Nephron (organoid): ENCODE measurements at regions not wholly inside any gene's neighbourhood (a gene's known extent, or its start where the extent isn't known, plus 50 kb on each side); places are given as distances from the start of the nearest gene placed in this dataset.
A peak's percentile ranks its signal among the peaks of the same experiment; 100 is the strongest.

Experiments used
- H3K27ac Mint-ChIP-seq, 3 experiments: 2 replicates each; pipeline ENCODE4 v1.8.0; 2020; ENCODE audit warnings: mixed read lengths in 3 of 3, mild to moderate bottlenecking in 2 of 3, moderate library complexity in 1 of 3
- H3K27me3 Mint-ChIP-seq: 2 replicates; pipeline ENCODE4 v1.8.0; 2021; ENCODE audit warnings: low read depth, mild to moderate bottlenecking, moderate library complexity, mixed read lengths
- H3K36me3 Mint-ChIP-seq: 2 replicates; pipeline ENCODE4 v1.8.0; 2020; ENCODE audit warnings: low read depth, mixed read lengths
- H3K4me1 Mint-ChIP-seq: 2 replicates; pipeline ENCODE4 v1.8.0; 2020; ENCODE audit warnings: mixed read lengths
- H3K4me3 Mint-ChIP-seq, 3 experiments: 2 replicates each; pipeline ENCODE4 v1.8.0; 2020; ENCODE audit warnings: mild to moderate bottlenecking in 3 of 3, mixed read lengths in 3 of 3, moderate library complexity in 2 of 3
- H3K9me3 Mint-ChIP-seq: 2 replicates; pipeline ENCODE4 v1.8.0; 2020; ENCODE audit warnings: mixed read lengths
- CTCF ChIP-seq, 3 experiments: fragments of 200-600 bp; sonication (generic); IDR thresholded peaks; one replicate each; pipeline ENCODE4 v1.5.0; 2021; ENCODE audit warnings: antibody characterized with exemption in 3 of 3; ENCODE audit not compliant: unreplicated experiment in 3 of 3

- peak overlapping the region in 2 of 3 experiments; percentile 21 to 69 for H3K27ac Mint-ChIP-seq
- H3K4me1 Mint-ChIP-seq: peaks cover 15% of the 10 kb centered on the region
- TF ChIP-seq CTCF (IDR thresholded peaks at IDR 0.05; ENCODE audit: unreplicated experiment in 3 of 3): no peak
- H3K9me3 Mint-ChIP-seq: peaks cover 13% of the 10 kb centered on the region
- peaks cover 6% of the 10 kb centered on the region for H3K36me3 Mint-ChIP-seq
- no peak overlapping the region for H3K4me3 Mint-ChIP-seq
- H3K27me3 Mint-ChIP-seq: peaks cover 16% of the 10 kb centered on the region
Measured at GRCh38 chr6:3663811-3664210, 87.7 kb downstream of the PXDC1 start.

GRCh38 chr6:3663081-3663480 lies 88.4 kb downstream of the PXDC1 start:
- Mint-ChIP-seq H3K9me3 (peaks cover 9% of the 10 kb centered on the region), H3K36me3 (peaks cover 6% of the 10 kb centered on the region), H3K4me1 (peaks cover 15% of the 10 kb centered on the region), H3K4me3 (no peak overlapping the region), H3K27me3 (peaks cover 16% of the 10 kb centered on the region), H3K27ac (no peak overlapping the region)
- no peak for TF ChIP-seq CTCF (IDR thresholded peaks at IDR 0.05; ENCODE audit: unreplicated experiment in 3 of 3)

- H3K4me3 Mint-ChIP-seq: no peak overlapping the region
- peaks cover 2% of the 10 kb centered on the region for H3K9me3 Mint-ChIP-seq
- H3K4me1 Mint-ChIP-seq: peaks cover 17% of the 10 kb centered on the region
- no peak for TF ChIP-seq CTCF (IDR thresholded peaks at IDR 0.05; ENCODE audit: unreplicated experiment in 3 of 3)
- no peak overlapping the region for H3K27ac Mint-ChIP-seq
- H3K27me3 Mint-ChIP-seq: peaks cover 16% of the 10 kb centered on the region
- no peaks in the 10 kb centered on the region for H3K36me3 Mint-ChIP-seq
Measured at GRCh38 chr6:3661390-3661789, 90.1 kb downstream of the PXDC1 start.

- Mint-ChIP-seq H3K4me3 (no peak overlapping the region), H3K27me3 (peaks cover 15% of the 10 kb centered on the region), H3K27ac (no peak overlapping the region), H3K4me1 (peaks cover 25% of the 10 kb centered on the region), H3K36me3 (no peaks in the 10 kb centered on the region), H3K9me3 (no peaks in the 10 kb centered on the region)
- no peak for TF ChIP-seq CTCF (IDR thresholded peaks at IDR 0.05; ENCODE audit: unreplicated experiment in 3 of 3)
Measured at GRCh38 chr6:3660473-3660872, 91.0 kb downstream of the PXDC1 start.

GRCh38 chr6:3659748-3660147 lies 91.8 kb downstream of the PXDC1 start:
- peaks cover 16% of the 10 kb centered on the region for H3K27me3 Mint-ChIP-seq
- TF ChIP-seq CTCF (IDR thresholded peaks at IDR 0.05; ENCODE audit: unreplicated experiment in 3 of 3): no peak
- peaks cover 25% of the 10 kb centered on the region for H3K4me1 Mint-ChIP-seq
- no peaks in the 10 kb centered on the region for H3K9me3 Mint-ChIP-seq
- no peaks in the 10 kb centered on the region for H3K36me3 Mint-ChIP-seq
- no peak overlapping the region for H3K4me3 Mint-ChIP-seq
- no peak overlapping the region for H3K27ac Mint-ChIP-seq

- Mint-ChIP-seq H3K27me3 (peaks cover 8% of the 10 kb centered on the region), H3K4me1 (peaks cover 21% of the 10 kb centered on the region), H3K27ac (no peak overlapping the region), H3K4me3 (no peak overlapping the region), H3K9me3 (no peaks in the 10 kb centered on the region), H3K36me3 (no peaks in the 10 kb centered on the region)
- no peak for TF ChIP-seq CTCF (IDR thresholded peaks at IDR 0.05; ENCODE audit: unreplicated experiment in 3 of 3)
Measured at GRCh38 chr6:3656076-3656475, 95.4 kb downstream of the PXDC1 start.
